Testis (tissue), 2 donors: ENCODE measurements at regions not wholly inside any gene's neighbourhood (a gene's known extent, or its start where the extent isn't known, plus 50 kb on each side); places are given as distances from the start of the nearest gene placed in this dataset.

Source experiments
- DNase-seq: peaks from one replicate; pipeline ENCODE4 v3.0.0-alpha.2; 2019
- H3K27ac ChIP-seq, 2 donors: fragments of 200-600 bp; sonication (generic); one replicate each; pipeline ENCODE4 v1.5.1; 2019
- H3K27me3 ChIP-seq: fragments of 200-600 bp; sonication (generic); one replicate; pipeline ENCODE4 v1.5.1; 2019
- H3K36me3 ChIP-seq: fragments of 200-600 bp; sonication (generic); one replicate; pipeline ENCODE4 v1.5.1; 2017; ENCODE audit warnings: low read depth; ENCODE audit errors: missing control alignments
- H3K4me1 ChIP-seq: fragments of 200-600 bp; sonication (generic); one replicate; pipeline ENCODE4 v1.5.1; 2019
- H3K4me3 ChIP-seq, 2 donors: fragments of 200-600 bp; sonication (generic); one replicate each; pipeline ENCODE4 v1.5.1; 2017 to 2019
- H3K9me3 ChIP-seq: fragments of 200-600 bp; sonication (generic); one replicate; pipeline ENCODE4 v1.5.1; 2017
- POLR2A ChIP-seq: fragments of 450-650 bp; IDR thresholded peaks from one replicate; pipeline ENCODE4 v1.6.1; 2017; ENCODE audit warnings: antibody characterized with exemption, mild to moderate bottlenecking, moderate library complexity
- WGBS, 2 donors: methylation state at CpG; one replicate each; pipeline ENCODE4 v1.1.5; 2018; 5-methylcytosine and 5-hydroxymethylcytosine counted together
- intact Hi-C: fragments of 100-400 bp; cut with DNase I; formaldehyde crosslinking; loops from one replicate; pipeline ENCODE4 v1.15.1; 2023; ENCODE audit warnings: low total_unique reads
- TF ChIP-seq, protein P1 (sequence below), 3 experiments: fragments of 450-650 bp in 2 of 3; fragments of 200-600 bp in 1 of 3; sonication (generic) in 1 of 3; IDR thresholded peaks; one replicate each; pipeline ENCODE4 v1.5.1; 2016 to 2019; ENCODE audit warnings: antibody characterized with exemption in 3 of 3, mild to moderate bottlenecking in 2 of 3, moderate library complexity in 1 of 3

DNA sequence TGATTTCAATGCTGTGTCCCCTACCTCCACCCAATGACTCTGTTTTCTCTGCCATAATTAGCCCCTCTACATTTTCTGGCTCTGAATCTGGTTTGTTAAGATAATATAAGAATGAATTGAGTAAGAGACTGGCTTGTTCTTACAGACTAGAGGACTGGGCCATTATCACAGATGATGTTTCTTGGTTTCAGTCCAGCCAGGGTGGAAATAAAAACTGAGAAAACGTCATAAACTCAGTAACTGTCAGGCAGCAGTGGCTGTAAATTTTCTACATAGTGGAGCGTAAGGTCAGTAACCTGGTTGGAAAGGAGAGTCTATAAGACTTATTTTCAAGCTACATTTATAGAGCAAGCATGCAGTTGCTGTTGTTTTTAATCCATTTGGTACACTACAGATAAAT lies 485.4 kb downstream of the HTR7 start:
- 50 to 66% methylated on average over 2 of the region's 2 CpGs for WGBS, 2 donors
- Histone ChIP-seq H3K36me3 (no peaks in the 10 kb centered on the region), H3K27me3 (no peaks in the 10 kb centered on the region), H3K4me3 (no peak overlapping the region), H3K27ac (no peak overlapping the region), H3K4me1 (no peaks in the 10 kb centered on the region), H3K9me3 (no peaks in the 10 kb centered on the region)
- no peak for TF ChIP-seq POLR2A
- TF ChIP-seq, protein P1, sequence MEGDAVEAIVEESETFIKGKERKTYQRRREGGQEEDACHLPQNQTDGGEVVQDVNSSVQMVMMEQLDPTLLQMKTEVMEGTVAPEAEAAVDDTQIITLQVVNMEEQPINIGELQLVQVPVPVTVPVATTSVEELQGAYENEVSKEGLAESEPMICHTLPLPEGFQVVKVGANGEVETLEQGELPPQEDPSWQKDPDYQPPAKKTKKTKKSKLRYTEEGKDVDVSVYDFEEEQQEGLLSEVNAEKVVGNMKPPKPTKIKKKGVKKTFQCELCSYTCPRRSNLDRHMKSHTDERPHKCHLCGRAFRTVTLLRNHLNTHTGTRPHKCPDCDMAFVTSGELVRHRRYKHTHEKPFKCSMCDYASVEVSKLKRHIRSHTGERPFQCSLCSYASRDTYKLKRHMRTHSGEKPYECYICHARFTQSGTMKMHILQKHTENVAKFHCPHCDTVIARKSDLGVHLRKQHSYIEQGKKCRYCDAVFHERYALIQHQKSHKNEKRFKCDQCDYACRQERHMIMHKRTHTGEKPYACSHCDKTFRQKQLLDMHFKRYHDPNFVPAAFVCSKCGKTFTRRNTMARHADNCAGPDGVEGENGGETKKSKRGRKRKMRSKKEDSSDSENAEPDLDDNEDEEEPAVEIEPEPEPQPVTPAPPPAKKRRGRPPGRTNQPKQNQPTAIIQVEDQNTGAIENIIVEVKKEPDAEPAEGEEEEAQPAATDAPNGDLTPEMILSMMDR (IDR thresholded peaks at IDR 0.05), result no peak
- no peak for DNase-seq
- intact Hi-C loops, result no loop called here

DNA sequence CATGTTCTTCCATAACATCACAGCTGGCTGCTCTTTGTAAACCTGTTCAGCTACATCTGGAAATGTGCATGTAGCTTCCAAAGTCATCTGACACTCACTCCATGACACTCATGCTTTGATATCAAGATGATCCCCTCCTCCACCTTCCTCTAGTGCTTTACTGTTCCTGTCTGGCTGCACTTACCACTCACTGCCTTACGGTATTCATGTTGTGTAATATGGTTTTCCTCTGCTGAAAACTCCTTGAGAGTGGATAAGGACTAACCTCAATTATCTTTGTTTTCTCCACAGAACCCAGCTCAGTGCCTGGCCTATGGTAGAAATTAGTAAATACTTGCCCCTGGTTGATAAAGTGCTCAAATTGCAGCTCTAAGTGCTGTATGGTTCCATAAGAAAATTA lies 483.9 kb downstream of the HTR7 start:
- H3K36me3 ChIP-seq, result no peaks in the 10 kb centered on the region
- no peaks in the 10 kb centered on the region for H3K9me3 ChIP-seq
- no peak for TF ChIP-seq POLR2A
- TF ChIP-seq, protein P1 (IDR thresholded peaks at IDR 0.05), result no peak
- no peaks in the 10 kb centered on the region for H3K4me1 ChIP-seq
- no peak overlapping the region for H3K27ac ChIP-seq
- intact Hi-C loops, result no loop called here
- H3K27me3 ChIP-seq, result no peaks in the 10 kb centered on the region
- WGBS, 2 donors, result 93 to 94% methylated on average over 1 of the region's 1 CpG
- H3K4me3 ChIP-seq, result no peak overlapping the region
- no peak for DNase-seq

DNA sequence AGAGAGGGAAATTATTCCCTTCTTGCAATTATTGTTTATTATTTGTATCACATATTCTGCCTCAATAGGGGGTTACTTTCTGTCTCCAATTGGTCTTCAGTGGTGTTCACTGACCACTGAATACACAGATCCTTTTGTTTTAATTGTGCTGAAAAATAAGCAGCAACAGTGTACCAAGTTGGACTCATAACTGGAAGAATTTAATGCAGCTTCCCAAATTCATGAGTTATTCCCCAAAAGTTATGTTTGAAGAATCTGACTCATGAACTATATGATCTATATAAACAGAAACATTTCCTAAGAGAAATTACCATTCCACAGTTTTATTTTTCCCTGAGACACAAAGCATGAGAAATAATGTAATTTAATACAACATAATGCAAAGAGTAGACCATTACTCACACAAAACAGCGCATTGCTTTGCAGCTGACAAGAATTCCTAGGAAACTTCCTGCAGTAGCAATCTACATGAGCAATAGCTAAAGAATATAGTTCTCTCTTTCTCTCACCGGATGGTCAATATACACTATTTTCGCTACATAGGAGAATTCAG lies 479.2 kb downstream of the HTR7 start:
- Histone ChIP-seq H3K4me3 (no peak overlapping the region), H3K4me1 (no peaks in the 10 kb centered on the region), H3K36me3 (no peaks in the 10 kb centered on the region), H3K27ac (no peak overlapping the region), H3K9me3 (no peaks in the 10 kb centered on the region), H3K27me3 (no peaks in the 10 kb centered on the region)
- intact Hi-C loops, result no loop called here
- 80 to 82% methylated on average over 3 of the region's 3 CpGs for WGBS, 2 donors
- no peak for DNase-seq
- TF ChIP-seq, protein P1 (IDR thresholded peaks at IDR 0.05), result no peak
- no peak for TF ChIP-seq POLR2A

DNA sequence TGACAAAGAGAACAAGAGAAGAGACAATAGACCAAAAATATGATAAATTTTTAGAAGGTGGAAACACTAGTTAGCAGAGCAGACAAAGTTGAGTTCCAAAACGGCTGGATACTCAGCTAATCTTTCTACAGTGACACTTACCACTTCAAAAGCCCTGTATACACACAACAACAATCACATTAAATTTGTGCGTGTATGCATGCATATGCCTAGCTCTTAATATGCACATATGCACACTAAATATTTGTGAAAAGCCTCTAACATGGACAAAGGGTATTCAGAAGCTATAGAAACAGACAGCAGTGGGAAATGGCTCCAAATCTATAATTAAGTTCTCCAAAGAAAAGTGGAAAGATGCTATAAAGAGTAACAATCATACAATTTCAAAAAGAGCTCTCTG lies 476.4 kb downstream of the HTR7 start:
- DNase-seq, result no peak
- Histone ChIP-seq H3K4me3 (no peak overlapping the region), H3K36me3 (no peaks in the 10 kb centered on the region), H3K9me3 (no peaks in the 10 kb centered on the region), H3K27me3 (no peaks in the 10 kb centered on the region), H3K27ac (no peak overlapping the region), H3K4me1 (no peaks in the 10 kb centered on the region)
- 70 to 77% methylated on average over 2 of the region's 2 CpGs for WGBS, 2 donors
- TF ChIP-seq POLR2A, result no peak
- TF ChIP-seq, protein P1 (IDR thresholded peaks at IDR 0.05), result no peak
- intact Hi-C loops, result no loop called here

DNA sequence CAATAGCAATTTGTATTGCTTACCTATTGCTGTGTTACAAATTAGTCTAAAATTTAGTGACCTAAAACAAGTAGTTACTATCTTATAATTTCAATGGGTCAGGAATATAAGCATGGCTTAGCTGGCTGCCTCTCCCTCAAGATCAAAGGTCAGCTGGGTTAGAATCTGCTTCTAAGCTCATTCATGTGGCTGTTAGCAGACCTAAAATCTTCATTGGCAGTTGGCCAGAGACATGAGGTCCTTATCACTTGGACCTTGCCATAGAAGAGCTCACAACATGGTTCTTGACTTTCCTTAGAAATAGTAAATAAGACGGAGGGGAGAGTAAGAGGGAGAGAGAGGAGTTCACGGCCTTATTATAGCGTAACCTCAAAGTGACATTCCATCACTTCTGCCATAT lies 468.0 kb downstream of the HTR7 start:
- Histone ChIP-seq H3K27ac (no peak overlapping the region), H3K4me1 (no peaks in the 10 kb centered on the region), H3K27me3 (no peaks in the 10 kb centered on the region), H3K4me3 (no peak overlapping the region), H3K36me3 (no peaks in the 10 kb centered on the region), H3K9me3 (no peaks in the 10 kb centered on the region)
- 84 to 88% methylated on average over 3 of the region's 3 CpGs for WGBS, 2 donors
- TF ChIP-seq POLR2A, result no peak
- TF ChIP-seq, protein P1 (IDR thresholded peaks at IDR 0.05), result no peak
- intact Hi-C loops, result no loop called here
- DNase-seq, result no peak
